HepG2 (cell line): ENCODE measurements at regions not wholly inside any gene's neighbourhood (a gene's known extent, or its start where the extent isn't known, plus 50 kb on each side); places are given as distances from the start of the nearest gene placed in this dataset.

Experiments used
- ATAC-seq: fragments of 200-7000 bp; cut with Tn5 transposase; 3 replicates; pipeline ENCODE4 v1.9.1; 2020; ENCODE audit warnings: mild to moderate bottlenecking, moderate library complexity
- BruUV-seq: library from RNA; stranded (reverse); fragments of 400-500 nt; replicated peaks from 2 replicates; lab custom pipeline; 2021; lab: Mats Ljungman, UMichigan
- CTCF ChIA-PET: fragments of 300-600 bp; formaldehyde crosslinking; extraction: SDS; loops from one replicate; lab custom pipeline; 2021; ENCODE audit warnings: low total read pairs, inconsistent platforms, low intra/inter-chr PET ratio; lab: Yijun Ruan, JAX
- POLR2A ChIA-PET: fragments of 350-600 bp; sonication (Branson Sonifier 250); formaldehyde crosslinking; loops from one replicate; lab custom pipeline; 2020; ENCODE audit warnings: antibody characterized with exemption, inconsistent platforms; lab: Yijun Ruan, JAX
- DNase-seq: peaks from one replicate; pipeline ENCODE4 v3.0.0-alpha.2; 2015; ENCODE audit warnings: low spot score
- FAIRE-seq: peaks from 3 replicates; lab custom pipeline; 2011; peaks lifted over from hg19 to GRCh38; lab: Jason Lieb, UNC
- H2AFZ ChIP-seq: one replicate; pipeline ENCODE4 v1.6.1; 2011; ENCODE audit warnings: low read length, inconsistent platforms
- H3K27ac ChIP-seq: fragments of 300-600 bp; 3 replicates; pipeline ENCODE4 v1.8.0; 2011; ENCODE audit warnings: mixed run types, mild to moderate bottlenecking, mixed read lengths, low read length, inconsistent platforms; ENCODE audit not compliant: insufficient read depth; ENCODE audit errors: extremely low read length
- H3K27me3 ChIP-seq, 2 experiments: fragments of 200-600 bp in 1 of 2; 2 replicates in 1 of 2; 3 replicates in 1 of 2; pipeline versions ENCODE4 v1.6.0 to v1.8.0; 2011; ENCODE audit warnings: low read length in 2 of 2, mild to moderate bottlenecking in 2 of 2, moderate library complexity in 2 of 2, inconsistent platforms in 1 of 2; ENCODE audit not compliant: insufficient read depth in 2 of 2, control insufficient read depth in 1 of 2
- H3K36me3 ChIP-seq, 2 experiments: fragments of 200-600 bp in 1 of 2; replicated peaks in 1 of 2; 2 replicates in 1 of 2; 3 replicates in 1 of 2; pipeline versions ENCODE4 v1.5.1 to v1.8.0; 2011; ENCODE audit warnings: low read length in 2 of 2, inconsistent platforms in 1 of 2; ENCODE audit not compliant: insufficient read depth in 2 of 2, control insufficient read depth in 1 of 2
- H3K4me1 ChIP-seq: 2 replicates; pipeline ENCODE4 v1.5.1; 2012; ENCODE audit warnings: low read length, inconsistent platforms; ENCODE audit not compliant: insufficient read depth
- H3K4me2 ChIP-seq: 2 replicates; pipeline ENCODE4 v1.6.0; 2011; ENCODE audit warnings: low read depth, low read length, inconsistent platforms
- H3K4me3 ChIP-seq, 3 experiments: fragments of 200-600 bp in 1 of 3; sonication (generic), shearing (Covaris generic) in 1 of 3; replicated peaks in 1 of 3; 2 replicates each; pipeline ENCODE4 v1.5.1; 2011 to 2016; ENCODE audit warnings: low read length in 3 of 3, inconsistent platforms in 2 of 3, low read depth in 2 of 3, mild to moderate bottlenecking in 2 of 3, control low read depth in 1 of 3, mixed read lengths in 1 of 3; ENCODE audit not compliant: insufficient read depth in 1 of 3
- H3K79me2 ChIP-seq: one replicate; pipeline ENCODE4 v1.6.1; 2011; ENCODE audit warnings: low read length, inconsistent platforms; ENCODE audit not compliant: insufficient read depth
- H3K9ac ChIP-seq: 2 replicates; pipeline ENCODE4 v1.6.0; 2011; ENCODE audit warnings: mild to moderate bottlenecking, low read depth, low read length, inconsistent platforms; ENCODE audit not compliant: insufficient read depth
- H3K9me3 ChIP-seq: 2 replicates; pipeline ENCODE4 v1.5.1; 2012; ENCODE audit warnings: mild to moderate bottlenecking, low read length
- H4K20me1 ChIP-seq: 2 replicates; pipeline ENCODE4 v1.6.0; 2011; ENCODE audit warnings: inconsistent platforms, mild to moderate bottlenecking, low read length, moderate library complexity; ENCODE audit not compliant: insufficient read depth
- AGO1 ChIP-seq: fragments of 200-400 bp; formaldehyde crosslinking; IDR thresholded peaks from 2 replicates; pipeline ENCODE4 v1.6.1; 2017; ENCODE audit warnings: mild to moderate bottlenecking, low read depth, low read length, moderate library complexity; ENCODE audit not compliant: poor library complexity, severe bottlenecking
- FOXA1 ChIP-seq, 2 experiments: fragments of 450-650 bp in 1 of 2; sonication (generic) in 1 of 2; formaldehyde crosslinking in 1 of 2; IDR thresholded peaks; 2 replicates each; pipeline versions ENCODE4 v1.4.0 to v1.6.1; 2016 to 2020; ENCODE audit warnings: missing genetic modification reagents in 1 of 2
- IKZF4 ChIP-seq: sonication (generic); formaldehyde crosslinking; IDR thresholded peaks from 2 replicates; pipeline ENCODE4 v1.5.1; 2020; ENCODE audit warnings: borderline replicate concordance, mild to moderate bottlenecking, low read depth, missing genetic modification reagents; ENCODE audit errors: not compliant biosample characterization
- JUN ChIP-seq: sonication (generic); formaldehyde crosslinking; IDR thresholded peaks from 2 replicates; pipeline ENCODE4 v1.4.0; 2020; ENCODE audit warnings: mild to moderate bottlenecking, missing genetic modification reagents
- KAT8 ChIP-seq: IDR thresholded peaks from 2 replicates; pipeline ENCODE4 v1.6.1; 2016; ENCODE audit warnings: missing genetic modification reagents, missing compliant biosample characterization
- MED8 ChIP-seq: sonication (generic); formaldehyde crosslinking; IDR thresholded peaks from 2 replicates; pipeline ENCODE4 v1.8.1; 2023; ENCODE audit warnings: mild to moderate bottlenecking, missing genetic modification reagents; ENCODE audit not compliant: insufficient replicate concordance
- MTF2 ChIP-seq: sonication (generic); formaldehyde crosslinking; IDR thresholded peaks from 2 replicates; pipeline ENCODE4 v1.5.0; 2020; ENCODE audit warnings: missing genetic modification reagents, borderline replicate concordance
- NBN ChIP-seq: fragments of 450-650 bp; conservative IDR thresholded peaks from 2 replicates; pipeline ENCODE4 v1.6.1; 2017
- ZFP82 ChIP-seq: sonication (generic); formaldehyde crosslinking; IDR thresholded peaks from 2 replicates; pipeline ENCODE4 v1.5.1; 2020; ENCODE audit warnings: mild to moderate bottlenecking, missing genetic modification reagents, borderline replicate concordance
- ZFX ChIP-seq: sonication (generic); formaldehyde crosslinking; IDR thresholded peaks from 2 replicates; pipeline ENCODE4 v1.4.0; 2020; ENCODE audit warnings: mild to moderate bottlenecking, low read depth, missing genetic modification reagents, moderate library complexity
- ZNF335 ChIP-seq: sonication (generic); formaldehyde crosslinking; IDR thresholded peaks from 2 replicates; pipeline ENCODE4 v1.4.0; 2020; ENCODE audit warnings: missing genetic modification reagents
- ZNF674 ChIP-seq: sonication (generic); formaldehyde crosslinking; IDR thresholded peaks from 2 replicates; pipeline ENCODE4 v1.5.0; 2020; ENCODE audit warnings: low read depth, mild to moderate bottlenecking, missing genetic modification reagents
- ZSCAN30 ChIP-seq: sonication (generic); formaldehyde crosslinking; IDR thresholded peaks from 2 replicates; pipeline ENCODE4 v1.5.0; 2020; ENCODE audit warnings: mild to moderate bottlenecking, missing genetic modification reagents
- WGBS: methylation state at CpG from one replicate; pipeline ENCODE4 v1.1.6; 2017; ENCODE audit warnings: low lambda C conversion rate; 5-methylcytosine and 5-hydroxymethylcytosine counted together
- in situ Hi-C: cut with HindIII; loops from 2 replicates; pipeline ENCODE4 v1.10.0; 2017; ENCODE audit warnings: low pct_unique_long_range_greater_than_20kb; ENCODE audit not compliant: extremely low pct_ligation_motif_present
- intact Hi-C: fragments of 100-400 bp; cut with micrococcal nuclease; formaldehyde crosslinking; loops from one replicate; pipeline ENCODE4 v1.10.0; 2022; ENCODE audit not compliant: unreplicated experiment
- TF ChIP-seq, protein P1 (sequence below): sonication (generic); formaldehyde crosslinking; IDR thresholded peaks from 2 replicates; pipeline ENCODE4 v1.4.0; 2020; ENCODE audit warnings: missing genetic modification reagents
- TF ChIP-seq, protein P2 (sequence below): sonication (generic); formaldehyde crosslinking; IDR thresholded peaks from 2 replicates; pipeline ENCODE4 v1.9.0; 2021; ENCODE audit warnings: missing genetic modification reagents, borderline replicate concordance
- TF ChIP-seq, protein P3 (sequence below): sonication (generic); formaldehyde crosslinking; IDR thresholded peaks from 2 replicates; pipeline ENCODE4 v1.4.0; 2020; ENCODE audit warnings: missing genetic modification reagents, borderline replicate concordance

DNA sequence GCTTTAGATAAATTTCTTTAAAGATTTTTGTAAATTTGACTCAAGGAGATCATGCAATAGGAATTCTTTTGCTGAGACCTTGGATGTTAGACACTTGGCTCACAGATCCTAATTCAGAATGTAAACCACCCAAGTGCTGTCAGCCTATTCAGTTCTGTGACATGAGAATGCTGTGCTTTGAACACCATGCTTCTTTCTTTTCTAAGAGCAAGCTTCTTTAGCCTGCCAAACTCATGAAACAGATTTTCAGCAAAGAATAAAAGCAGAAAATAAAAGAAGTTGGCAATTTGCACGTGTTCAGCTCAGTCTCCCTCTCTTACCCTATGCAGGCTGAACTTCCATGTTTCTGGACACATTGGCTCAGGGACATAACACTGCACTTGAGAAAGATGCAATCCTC is 845.8 kb downstream of the UQCRFS1 start (continued):
- TF ChIP-seq, protein P1, sequence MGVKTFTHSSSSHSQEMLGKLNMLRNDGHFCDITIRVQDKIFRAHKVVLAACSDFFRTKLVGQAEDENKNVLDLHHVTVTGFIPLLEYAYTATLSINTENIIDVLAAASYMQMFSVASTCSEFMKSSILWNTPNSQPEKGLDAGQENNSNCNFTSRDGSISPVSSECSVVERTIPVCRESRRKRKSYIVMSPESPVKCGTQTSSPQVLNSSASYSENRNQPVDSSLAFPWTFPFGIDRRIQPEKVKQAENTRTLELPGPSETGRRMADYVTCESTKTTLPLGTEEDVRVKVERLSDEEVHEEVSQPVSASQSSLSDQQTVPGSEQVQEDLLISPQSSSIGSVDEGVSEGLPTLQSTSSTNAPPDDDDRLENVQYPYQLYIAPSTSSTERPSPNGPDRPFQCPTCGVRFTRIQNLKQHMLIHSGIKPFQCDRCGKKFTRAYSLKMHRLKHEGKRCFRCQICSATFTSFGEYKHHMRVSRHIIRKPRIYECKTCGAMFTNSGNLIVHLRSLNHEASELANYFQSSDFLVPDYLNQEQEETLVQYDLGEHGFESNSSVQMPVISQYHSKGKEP (CRISPR knock-in tag), result no peak
- TF ChIP-seq ZSCAN30 (CRISPR knock-in tag) (no peak), MTF2 (CRISPR knock-in tag) (no peak), KAT8 (no peak), NBN (no peak), ZNF335 (CRISPR knock-in tag) (no peak), MED8 (CRISPR knock-in tag) (no peak), IKZF4 (CRISPR knock-in tag) (no peak), FOXA1 (IDR thresholded peaks at IDR 0.05) (no peak), FOXA1 (CRISPR knock-in tag; IDR thresholded peaks at IDR 0.05) (no peak), ZNF674 (CRISPR knock-in tag) (no peak), ZFP82 (CRISPR knock-in tag) (no peak)
- TF ChIP-seq, all 625 proteins: peak for 0

DNA sequence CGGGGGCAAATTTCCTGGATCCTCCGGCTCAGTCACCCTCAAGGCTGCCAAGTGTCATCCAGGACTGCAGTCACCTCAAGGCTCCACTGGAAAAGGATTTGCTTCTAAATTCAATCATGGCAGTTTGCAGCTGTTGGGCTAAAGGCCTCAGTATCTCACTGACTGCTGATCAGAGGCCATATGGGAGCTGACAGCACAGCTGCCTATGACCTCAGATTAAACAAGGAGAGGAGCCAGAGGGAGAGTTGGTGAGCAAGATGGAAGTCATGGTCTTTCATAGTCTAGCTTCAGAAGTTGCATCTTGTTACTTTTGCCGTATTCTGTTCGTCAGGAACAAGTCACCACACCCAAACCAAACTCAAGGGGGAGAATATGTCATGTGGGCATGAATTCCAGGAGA is 849.7 kb downstream of the UQCRFS1 start:
- ChIA-PET CTCF (no interaction called here), POLR2A (no interaction called here)
- no peaks in the 10 kb centered on the region for H3K79me2 ChIP-seq
- no TSS peak for BruUV-seq
- H3K36me3 ChIP-seq, result no peaks in the 10 kb centered on the region
- no peak overlapping the region for H3K4me3 ChIP-seq
- H3K27ac ChIP-seq, result no peak overlapping the region
- ATAC-seq (no peak), DNase-seq (no peak), FAIRE-seq (no peak)
- in situ Hi-C loops, result no loop called here
- H3K9me3 ChIP-seq, result peaks cover 98% of the 10 kb centered on the region
- H4K20me1 ChIP-seq, result no peaks in the 10 kb centered on the region
- H3K4me2 ChIP-seq, result no peak overlapping the region
- no peaks in the 10 kb centered on the region for H3K27me3 ChIP-seq
- no peak overlapping the region for H2AFZ ChIP-seq
- H3K9ac ChIP-seq, result no peak overlapping the region
- H3K4me1 ChIP-seq, result no peaks in the 10 kb centered on the region
- intact Hi-C loops, result no loop called here
- WGBS, result 0% methylated on average over 2 of the region's 4 CpGs
- TF ChIP-seq JUN (CRISPR knock-in tag) (no peak), ZFX (CRISPR knock-in tag) (no peak), AGO1 (no peak)
- TF ChIP-seq, protein P2, sequence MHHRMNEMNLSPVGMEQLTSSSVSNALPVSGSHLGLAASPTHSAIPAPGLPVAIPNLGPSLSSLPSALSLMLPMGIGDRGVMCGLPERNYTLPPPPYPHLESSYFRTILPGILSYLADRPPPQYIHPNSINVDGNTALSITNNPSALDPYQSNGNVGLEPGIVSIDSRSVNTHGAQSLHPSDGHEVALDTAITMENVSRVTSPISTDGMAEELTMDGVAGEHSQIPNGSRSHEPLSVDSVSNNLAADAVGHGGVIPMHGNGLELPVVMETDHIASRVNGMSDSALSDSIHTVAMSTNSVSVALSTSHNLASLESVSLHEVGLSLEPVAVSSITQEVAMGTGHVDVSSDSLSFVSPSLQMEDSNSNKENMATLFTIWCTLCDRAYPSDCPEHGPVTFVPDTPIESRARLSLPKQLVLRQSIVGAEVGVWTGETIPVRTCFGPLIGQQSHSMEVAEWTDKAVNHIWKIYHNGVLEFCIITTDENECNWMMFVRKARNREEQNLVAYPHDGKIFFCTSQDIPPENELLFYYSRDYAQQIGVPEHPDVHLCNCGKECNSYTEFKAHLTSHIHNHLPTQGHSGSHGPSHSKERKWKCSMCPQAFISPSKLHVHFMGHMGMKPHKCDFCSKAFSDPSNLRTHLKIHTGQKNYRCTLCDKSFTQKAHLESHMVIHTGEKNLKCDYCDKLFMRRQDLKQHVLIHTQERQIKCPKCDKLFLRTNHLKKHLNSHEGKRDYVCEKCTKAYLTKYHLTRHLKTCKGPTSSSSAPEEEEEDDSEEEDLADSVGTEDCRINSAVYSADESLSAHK, result no peak
- TF ChIP-seq, protein P3, sequence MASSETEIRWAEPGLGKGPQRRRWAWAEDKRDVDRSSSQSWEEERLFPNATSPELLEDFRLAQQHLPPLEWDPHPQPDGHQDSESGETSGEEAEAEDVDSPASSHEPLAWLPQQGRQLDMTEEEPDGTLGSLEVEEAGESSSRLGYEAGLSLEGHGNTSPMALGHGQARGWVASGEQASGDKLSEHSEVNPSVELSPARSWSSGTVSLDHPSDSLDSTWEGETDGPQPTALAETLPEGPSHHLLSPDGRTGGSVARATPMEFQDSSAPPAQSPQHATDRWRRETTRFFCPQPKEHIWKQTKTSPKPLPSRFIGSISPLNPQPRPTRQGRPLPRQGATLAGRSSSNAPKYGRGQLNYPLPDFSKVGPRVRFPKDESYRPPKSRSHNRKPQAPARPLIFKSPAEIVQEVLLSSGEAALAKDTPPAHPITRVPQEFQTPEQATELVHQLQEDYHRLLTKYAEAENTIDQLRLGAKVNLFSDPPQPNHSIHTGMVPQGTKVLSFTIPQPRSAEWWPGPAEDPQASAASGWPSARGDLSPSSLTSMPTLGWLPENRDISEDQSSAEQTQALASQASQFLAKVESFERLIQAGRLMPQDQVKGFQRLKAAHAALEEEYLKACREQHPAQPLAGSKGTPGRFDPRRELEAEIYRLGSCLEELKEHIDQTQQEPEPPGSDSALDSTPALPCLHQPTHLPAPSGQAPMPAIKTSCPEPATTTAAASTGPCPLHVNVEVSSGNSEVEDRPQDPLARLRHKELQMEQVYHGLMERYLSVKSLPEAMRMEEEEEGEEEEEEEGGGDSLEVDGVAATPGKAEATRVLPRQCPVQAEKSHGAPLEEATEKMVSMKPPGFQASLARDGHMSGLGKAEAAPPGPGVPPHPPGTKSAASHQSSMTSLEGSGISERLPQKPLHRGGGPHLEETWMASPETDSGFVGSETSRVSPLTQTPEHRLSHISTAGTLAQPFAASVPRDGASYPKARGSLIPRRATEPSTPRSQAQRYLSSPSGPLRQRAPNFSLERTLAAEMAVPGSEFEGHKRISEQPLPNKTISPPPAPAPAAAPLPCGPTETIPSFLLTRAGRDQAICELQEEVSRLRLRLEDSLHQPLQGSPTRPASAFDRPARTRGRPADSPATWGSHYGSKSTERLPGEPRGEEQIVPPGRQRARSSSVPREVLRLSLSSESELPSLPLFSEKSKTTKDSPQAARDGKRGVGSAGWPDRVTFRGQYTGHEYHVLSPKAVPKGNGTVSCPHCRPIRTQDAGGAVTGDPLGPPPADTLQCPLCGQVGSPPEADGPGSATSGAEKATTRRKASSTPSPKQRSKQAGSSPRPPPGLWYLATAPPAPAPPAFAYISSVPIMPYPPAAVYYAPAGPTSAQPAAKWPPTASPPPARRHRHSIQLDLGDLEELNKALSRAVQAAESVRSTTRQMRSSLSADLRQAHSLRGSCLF (CRISPR knock-in tag), result no peak
